NCI-H524 treated with DMSO at 0.1 percent for 48 hours (cell line): ENCODE measurements at regions not wholly inside any gene's neighbourhood (a gene's known extent, or its start where the extent isn't known, plus 50 kb on each side); places are given as distances from the start of the nearest gene placed in this dataset.

Experiments
- DNase-seq: peaks from one replicate; lab custom pipeline; 2025; lab: John Stamatoyannopoulos, UW

GRCh38 chr6:170114187-170114945, 176.5 kb downstream of the DLL1 start:
- no peak for DNase-seq

GRCh38 chr6:170113141-170113540, 177.7 kb downstream of the DLL1 start:
- no peak for DNase-seq

GRCh38 chr6:170112583-170112860, 178.4 kb downstream of the DLL1 start:
- DNase-seq, result no peak

GRCh38 chr6:170111816-170112582, 178.9 kb downstream of the DLL1 start:
- no peak for DNase-seq

GRCh38 chr6:170111141-170111664, 179.7 kb downstream of the DLL1 start:
- DNase-seq, result no peak

- DNase-seq, result no peak
Measured at GRCh38 chr6:170110201-170111140, 180.4 kb downstream of the DLL1 start.

GRCh38 chr6:170108890-170109587, 181.8 kb downstream of the DLL1 start:
- DNase-seq, result no peak

- DNase-seq, result no peak
Measured at GRCh38 chr6:170108456-170108855, 182.4 kb downstream of the DLL1 start.

- DNase-seq, result no peak
Measured at GRCh38 chr6:170107606-170108222, 183.2 kb downstream of the DLL1 start.

GRCh38 chr6:170106906-170107525, 183.9 kb downstream of the DLL1 start:
- no peak for DNase-seq

GRCh38 chr6:170102582-170103481, 188.0 kb downstream of the DLL1 start:
- DNase-seq, result no peak

GRCh38 chr6:170102038-170102437, 188.8 kb downstream of the DLL1 start:
- DNase-seq, result no peak

- DNase-seq, result no peak
Measured at GRCh38 chr6:170101281-170102035, 189.4 kb downstream of the DLL1 start.

- no peak for DNase-seq
Measured at GRCh38 chr6:170100046-170100445, 190.8 kb downstream of the DLL1 start.

- DNase-seq, result no peak
Measured at GRCh38 chr6:170099387-170099786, 191.5 kb downstream of the DLL1 start.

- no peak for DNase-seq
Measured at GRCh38 chr6:170098428-170099170, 192.3 kb downstream of the DLL1 start.

GRCh38 chr6:170097505-170098427, 193.1 kb downstream of the DLL1 start:
- no peak for DNase-seq
